NT2/D1 (cell line): ENCODE measurements at regions not wholly inside any gene's neighbourhood (a gene's known extent, or its start where the extent isn't known, plus 50 kb on each side); places are given as distances from the start of the nearest gene placed in this dataset.

Experiments used
- SUZ12 ChIP-seq: IDR thresholded peaks from 2 replicates; pipeline ENCODE4 v1.6.1; 2011; ENCODE audit not compliant: insufficient read length, insufficient read depth; ENCODE audit errors: extremely low read depth
- YY1 ChIP-seq: IDR thresholded peaks from 2 replicates; pipeline ENCODE4 v1.6.1; 2011; ENCODE audit not compliant: insufficient read length, insufficient read depth
- ZNF274 ChIP-seq: IDR thresholded peaks from 2 replicates; pipeline ENCODE4 v1.6.1; 2011; ENCODE audit warnings: mild to moderate bottlenecking, low read depth, low read length

GRCh38 chr17:5869041-5869745, 201.0 kb upstream of the WSCD1 start:
- TF ChIP-seq YY1 (no peak), ZNF274 (no peak), SUZ12 (no peak)
